NCI-H82 (cell line): ENCODE measurements at regions not wholly inside any gene's neighbourhood (a gene's known extent, or its start where the extent isn't known, plus 50 kb on each side); places are given as distances from the start of the nearest gene placed in this dataset.

Source experiments
- DNase-seq: peaks from one replicate; lab custom pipeline; 2025; lab: John Stamatoyannopoulos, UW

- no peak for DNase-seq
Measured at GRCh38 chr19:28841531-28841930, 371.4 kb downstream of the UQCRFS1 start.

- DNase-seq, result no peak
Measured at GRCh38 chr19:28840891-28841290, 372.1 kb downstream of the UQCRFS1 start.

- DNase-seq, result no peak
Measured at GRCh38 chr19:28839455-28839854, 373.5 kb downstream of the UQCRFS1 start.

GRCh38 chr19:28838909-28839308 is 374.0 kb downstream of the UQCRFS1 start:
- no peak for DNase-seq

GRCh38 chr19:28836421-28836820 is 376.5 kb downstream of the UQCRFS1 start:
- DNase-seq, result no peak

- DNase-seq, result no peak
Measured at GRCh38 chr19:28834996-28835395, 378.0 kb downstream of the UQCRFS1 start.

GRCh38 chr19:28831462-28831861 is 381.5 kb downstream of the UQCRFS1 start:
- no peak for DNase-seq

- DNase-seq, result no peak
Measured at GRCh38 chr19:28829762-28830161, 383.2 kb downstream of the UQCRFS1 start.

GRCh38 chr19:28829359-28829758 is 383.6 kb downstream of the UQCRFS1 start:
- no peak for DNase-seq

GRCh38 chr19:28828276-28828870 is 384.6 kb downstream of the UQCRFS1 start:
- no peak for DNase-seq

- DNase-seq, result no peak
Measured at GRCh38 chr19:28827382-28827781, 385.6 kb downstream of the UQCRFS1 start.

GRCh38 chr19:28823338-28823961 is 389.5 kb downstream of the UQCRFS1 start:
- DNase-seq, result no peak

GRCh38 chr19:28820289-28820688 is 392.7 kb downstream of the UQCRFS1 start:
- no peak for DNase-seq

GRCh38 chr19:28815257-28815656 is 397.7 kb downstream of the UQCRFS1 start:
- DNase-seq, result no peak

- DNase-seq, result no peak
Measured at GRCh38 chr19:28794301-28794700, 418.6 kb downstream of the UQCRFS1 start.

GRCh38 chr19:28793391-28794168 is 419.4 kb downstream of the UQCRFS1 start:
- no peak for DNase-seq

GRCh38 chr19:28785971-28786370 is 427.0 kb downstream of the UQCRFS1 start:
- DNase-seq, result no peak

GRCh38 chr19:28764066-28764465 is 448.9 kb downstream of the UQCRFS1 start:
- no peak for DNase-seq

- no peak for DNase-seq
Measured at GRCh38 chr19:28746478-28746877, 466.5 kb downstream of the UQCRFS1 start.

- no peak for DNase-seq
Measured at GRCh38 chr19:28744943-28745342, 468.0 kb downstream of the UQCRFS1 start.

- no peak for DNase-seq
Measured at GRCh38 chr19:28744014-28744413, 468.9 kb downstream of the UQCRFS1 start.

GRCh38 chr19:28737021-28737895 is 475.7 kb downstream of the UQCRFS1 start:
- peak; percentile 10 for DNase-seq
